Uterus (tissue), 2 donors: ENCODE measurements at regions not wholly inside any gene's neighbourhood (a gene's known extent, or its start where the extent isn't known, plus 50 kb on each side); places are given as distances from the start of the nearest gene placed in this dataset.

Experiments
- POLR2A ChIP-seq, 2 donors: fragments of 450-650 bp; IDR thresholded peaks; one replicate each; pipeline ENCODE4 v1.6.1; 2016; ENCODE audit warnings: antibody characterized with exemption in 2 of 2, mild to moderate bottlenecking in 1 of 2, moderate library complexity in 1 of 2
- TF ChIP-seq, protein P1 (sequence below), 4 experiments: fragments of 200-600 bp in 2 of 4; fragments of 450-650 bp in 2 of 4; sonication (generic) in 2 of 4; IDR thresholded peaks; one replicate each; pipeline ENCODE4 v1.5.1; 2016 to 2019; ENCODE audit warnings: antibody characterized with exemption in 4 of 4, mild to moderate bottlenecking in 2 of 4, moderate library complexity in 1 of 4

- TF ChIP-seq, protein P1, sequence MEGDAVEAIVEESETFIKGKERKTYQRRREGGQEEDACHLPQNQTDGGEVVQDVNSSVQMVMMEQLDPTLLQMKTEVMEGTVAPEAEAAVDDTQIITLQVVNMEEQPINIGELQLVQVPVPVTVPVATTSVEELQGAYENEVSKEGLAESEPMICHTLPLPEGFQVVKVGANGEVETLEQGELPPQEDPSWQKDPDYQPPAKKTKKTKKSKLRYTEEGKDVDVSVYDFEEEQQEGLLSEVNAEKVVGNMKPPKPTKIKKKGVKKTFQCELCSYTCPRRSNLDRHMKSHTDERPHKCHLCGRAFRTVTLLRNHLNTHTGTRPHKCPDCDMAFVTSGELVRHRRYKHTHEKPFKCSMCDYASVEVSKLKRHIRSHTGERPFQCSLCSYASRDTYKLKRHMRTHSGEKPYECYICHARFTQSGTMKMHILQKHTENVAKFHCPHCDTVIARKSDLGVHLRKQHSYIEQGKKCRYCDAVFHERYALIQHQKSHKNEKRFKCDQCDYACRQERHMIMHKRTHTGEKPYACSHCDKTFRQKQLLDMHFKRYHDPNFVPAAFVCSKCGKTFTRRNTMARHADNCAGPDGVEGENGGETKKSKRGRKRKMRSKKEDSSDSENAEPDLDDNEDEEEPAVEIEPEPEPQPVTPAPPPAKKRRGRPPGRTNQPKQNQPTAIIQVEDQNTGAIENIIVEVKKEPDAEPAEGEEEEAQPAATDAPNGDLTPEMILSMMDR (IDR thresholded peaks at IDR 0.05) = no peak
- no peak for TF ChIP-seq POLR2A (IDR thresholded peaks at IDR 0.05)
Measured at GRCh38 chr5:73256012-73256411, 83.0 kb downstream of the TMEM174 start.
